GM11168 (cell line): ENCODE measurements at regions not wholly inside any gene's neighbourhood (a gene's known extent, or its start where the extent isn't known, plus 50 kb on each side); places are given as distances from the start of the nearest gene placed in this dataset.
"Not testable (repeated sequence)": the region's sequence is repeated elsewhere in the genome, so short reads cannot be mapped to it uniquely, and the experiment has no call there.

ENCODE experiments used
- in situ Hi-C: fragments of 300-500 bp; cut with MboI; formaldehyde crosslinking; loops from one replicate; pipeline ENCODE4 v1.12.0; 2022; ENCODE audit warnings: low sequenced_read_pairs; ENCODE audit not compliant: unreplicated experiment

- in situ Hi-C loops = no loop called here
Observed at GRCh38 chr12:91777268-91777992, 368.2 kb downstream of the BTG1 start.

- in situ Hi-C loops = no loop called here
Observed at GRCh38 chr12:91774434-91774921, 371.2 kb downstream of the BTG1 start.

GRCh38 chr12:91773749-91774429 lies 371.8 kb downstream of the BTG1 start:
- in situ Hi-C loops = no loop called here

- in situ Hi-C loops = no loop called here
Observed at GRCh38 chr12:91772411-91772810, 373.2 kb downstream of the BTG1 start.

GRCh38 chr12:91769736-91770135 lies 375.9 kb downstream of the BTG1 start:
- in situ Hi-C loops = no loop called here

- in situ Hi-C loops = no loop called here
Observed at GRCh38 chr12:91767237-91767636, 378.4 kb downstream of the BTG1 start.

GRCh38 chr12:91766454-91766853 lies 379.2 kb downstream of the BTG1 start:
- in situ Hi-C loops = no loop called here

- in situ Hi-C loops = no loop called here
Observed at GRCh38 chr12:91763654-91764370, 381.8 kb downstream of the BTG1 start.

- in situ Hi-C loops = no loop called here
Observed at GRCh38 chr12:91753649-91754048, 392.0 kb downstream of the BTG1 start.

GRCh38 chr12:91746976-91747375 lies 398.7 kb downstream of the BTG1 start:
- in situ Hi-C loops = no loop called here

- in situ Hi-C loops = no loop called here
Observed at GRCh38 chr12:91744597-91744996, 401.0 kb downstream of the BTG1 start.

- in situ Hi-C loops = no loop called here
Observed at GRCh38 chr12:91743704-91744321, 401.8 kb downstream of the BTG1 start.

GRCh38 chr12:91743280-91743679 lies 402.4 kb downstream of the BTG1 start:
- in situ Hi-C loops = no loop called here

- in situ Hi-C loops = no loop called here
Observed at GRCh38 chr12:91741932-91742331, 403.7 kb downstream of the BTG1 start.

GRCh38 chr12:91733846-91734245 lies 411.8 kb downstream of the BTG1 start:
- in situ Hi-C loops = not testable (repeated sequence)

GRCh38 chr12:91732086-91732485 lies 413.6 kb downstream of the BTG1 start:
- in situ Hi-C loops = no loop called here

- in situ Hi-C loops = no loop called here
Observed at GRCh38 chr12:91729543-91729942, 416.1 kb downstream of the BTG1 start.

GRCh38 chr12:91723191-91723590 lies 422.5 kb downstream of the BTG1 start:
- in situ Hi-C loops = no loop called here

GRCh38 chr12:91722072-91722471 lies 423.6 kb downstream of the BTG1 start:
- in situ Hi-C loops = no loop called here

- in situ Hi-C loops = no loop called here
Observed at GRCh38 chr12:91721023-91721422, 424.6 kb downstream of the BTG1 start.

- in situ Hi-C loops = no loop called here
Observed at GRCh38 chr12:91718326-91718725, 427.3 kb downstream of the BTG1 start.
